ENCODE measurements at regions not wholly inside any gene's neighbourhood (a gene's known extent, or its start where the extent isn't known, plus 50 kb on each side); places are given as distances from the start of the nearest gene placed in this dataset.

GRCh38 chr7:41862261-41862660 is 159.4 kb upstream of the INHBA start:
- TF ChIP-seq CTCF (IDR thresholded peaks at IDR 0.05) (no peak), POLR2A (IDR thresholded peaks at IDR 0.05) (no peak), EP300 (IDR thresholded peaks at IDR 0.05) (no peak)

Measured in ovary (tissue), 3 donors.